Stimulated activated memory B cell treated with anti-CD40 and anti-IgM and Interleukin-4, amounts not matched to agents 10 μg/mL and 1 μg/mL and 100 μg/mL, for 72 hours (primary cell): ENCODE measurements at regions not wholly inside any gene's neighbourhood (a gene's known extent, or its start where the extent isn't known, plus 50 kb on each side); places are given as distances from the start of the nearest gene placed in this dataset.

Experiments used
- ATAC-seq: fragments of 150-1000 bp; cut with Tn5 transposase; 2 replicates; pipeline ENCODE4 v1.10.0; 2021
- H3K27ac Mint-ChIP-seq: one replicate; pipeline ENCODE4 v1.8.0; 2022; ENCODE audit warnings: mild to moderate bottlenecking, mixed read lengths
- H3K27me3 Mint-ChIP-seq: one replicate; pipeline ENCODE4 v1.8.0; 2022; ENCODE audit warnings: mixed read lengths
- H3K36me3 Mint-ChIP-seq: one replicate; pipeline ENCODE4 v1.8.0; 2022; ENCODE audit warnings: mixed read lengths
- H3K4me1 Mint-ChIP-seq: one replicate; pipeline ENCODE4 v1.8.0; 2022; ENCODE audit warnings: mixed read lengths
- H3K4me3 Mint-ChIP-seq: one replicate; pipeline ENCODE4 v1.8.0; 2022; ENCODE audit warnings: mild to moderate bottlenecking, moderate library complexity, mixed read lengths
- H3K9me3 Mint-ChIP-seq: one replicate; pipeline ENCODE4 v1.8.0; 2022; ENCODE audit warnings: mixed read lengths

DNA sequence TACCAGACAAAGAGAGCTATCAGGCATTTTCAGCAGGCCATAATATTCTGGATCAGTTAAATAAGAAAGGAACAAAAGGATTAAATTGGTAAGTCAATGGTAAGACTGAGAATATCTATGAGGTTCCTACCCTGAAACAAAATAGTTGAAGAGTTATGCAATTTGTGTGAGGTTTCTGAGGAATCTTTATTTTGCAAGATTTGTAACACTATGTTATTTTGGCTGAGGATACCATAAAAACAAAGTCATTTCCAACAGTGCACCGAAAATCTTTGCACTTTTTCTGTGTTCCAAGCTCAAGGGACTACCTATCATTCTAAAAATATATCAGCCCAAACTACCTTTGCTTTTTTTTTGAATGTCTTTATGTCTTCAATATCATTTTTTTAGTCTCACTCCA, 383.3 kb upstream of the CITED2 start:
- no peak for ATAC-seq
- H3K36me3 Mint-ChIP-seq: no peaks in the 10 kb centered on the region
- H3K4me3 Mint-ChIP-seq: no peak overlapping the region
- no peak overlapping the region for H3K27ac Mint-ChIP-seq
- no peaks in the 10 kb centered on the region for H3K9me3 Mint-ChIP-seq
- no peaks in the 10 kb centered on the region for H3K4me1 Mint-ChIP-seq
- no peaks in the 10 kb centered on the region for H3K27me3 Mint-ChIP-seq

DNA sequence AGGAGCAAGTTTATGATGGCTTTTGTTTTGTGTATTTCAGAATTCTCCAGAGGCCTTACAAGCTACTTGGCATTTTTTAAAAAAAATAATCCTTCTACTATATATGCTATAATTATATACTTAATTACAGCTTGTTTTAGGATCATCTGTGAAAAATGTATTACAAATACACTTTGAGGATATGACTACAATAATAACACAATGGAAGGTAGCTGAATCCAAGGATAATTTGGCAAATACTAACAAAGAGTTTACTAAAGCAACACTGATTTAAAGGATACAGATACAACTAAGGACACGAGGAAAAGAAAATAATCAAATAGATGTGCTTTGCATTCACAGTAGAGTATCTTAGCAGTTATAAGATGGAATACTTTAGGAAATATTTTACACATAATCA, 381.9 kb upstream of the CITED2 start:
- Mint-ChIP-seq H3K9me3 (no peaks in the 10 kb centered on the region), H3K4me3 (no peak overlapping the region), H3K27me3 (no peaks in the 10 kb centered on the region), H3K36me3 (no peaks in the 10 kb centered on the region), H3K27ac (no peak overlapping the region), H3K4me1 (no peaks in the 10 kb centered on the region)
- ATAC-seq: no peak

DNA sequence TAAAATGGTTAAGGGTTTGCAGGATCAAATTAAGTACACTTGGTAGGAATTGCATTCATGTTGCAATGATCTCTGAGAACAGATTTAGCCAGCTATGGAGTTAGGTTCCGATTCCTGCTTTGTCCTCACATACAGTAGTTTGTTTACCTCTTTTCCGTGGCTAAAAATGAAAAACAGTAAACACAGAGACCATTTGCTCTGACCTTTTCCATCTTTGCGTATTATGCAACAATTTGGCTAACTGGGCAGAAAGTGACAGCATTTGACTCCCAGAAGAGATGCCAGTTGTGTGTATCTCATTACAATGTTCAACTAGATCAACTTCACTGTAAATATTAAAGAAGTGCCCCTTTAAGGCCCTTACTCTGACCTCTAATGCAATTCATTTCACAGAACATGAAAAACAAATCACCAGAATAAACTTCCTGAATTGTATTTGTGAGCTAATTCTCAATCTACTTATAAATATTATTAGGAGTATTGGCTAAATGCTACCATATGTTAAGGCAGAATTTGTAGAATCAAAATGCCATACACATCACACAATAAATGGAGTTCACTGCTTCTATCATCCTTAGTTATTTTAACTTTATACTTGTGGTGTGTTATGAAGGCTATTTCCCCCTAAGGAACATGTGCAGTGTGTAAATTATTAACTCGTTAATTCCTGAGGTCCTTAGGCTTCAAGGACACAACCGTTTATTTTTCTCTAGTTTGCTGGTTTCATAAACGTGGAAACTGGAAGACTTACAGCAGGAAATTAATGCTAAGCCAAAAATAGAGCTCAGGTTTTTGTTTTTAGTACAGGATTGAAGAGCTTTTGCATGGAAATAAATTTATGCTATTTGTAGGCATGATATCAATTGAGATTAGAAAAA, 380.7 kb upstream of the CITED2 start:
- H3K36me3 Mint-ChIP-seq: no peaks in the 10 kb centered on the region
- no peaks in the 10 kb centered on the region for H3K4me1 Mint-ChIP-seq
- no peak overlapping the region for H3K27ac Mint-ChIP-seq
- no peak for ATAC-seq
- H3K4me3 Mint-ChIP-seq: no peak overlapping the region
- H3K27me3 Mint-ChIP-seq: no peaks in the 10 kb centered on the region
- H3K9me3 Mint-ChIP-seq: no peaks in the 10 kb centered on the region

DNA sequence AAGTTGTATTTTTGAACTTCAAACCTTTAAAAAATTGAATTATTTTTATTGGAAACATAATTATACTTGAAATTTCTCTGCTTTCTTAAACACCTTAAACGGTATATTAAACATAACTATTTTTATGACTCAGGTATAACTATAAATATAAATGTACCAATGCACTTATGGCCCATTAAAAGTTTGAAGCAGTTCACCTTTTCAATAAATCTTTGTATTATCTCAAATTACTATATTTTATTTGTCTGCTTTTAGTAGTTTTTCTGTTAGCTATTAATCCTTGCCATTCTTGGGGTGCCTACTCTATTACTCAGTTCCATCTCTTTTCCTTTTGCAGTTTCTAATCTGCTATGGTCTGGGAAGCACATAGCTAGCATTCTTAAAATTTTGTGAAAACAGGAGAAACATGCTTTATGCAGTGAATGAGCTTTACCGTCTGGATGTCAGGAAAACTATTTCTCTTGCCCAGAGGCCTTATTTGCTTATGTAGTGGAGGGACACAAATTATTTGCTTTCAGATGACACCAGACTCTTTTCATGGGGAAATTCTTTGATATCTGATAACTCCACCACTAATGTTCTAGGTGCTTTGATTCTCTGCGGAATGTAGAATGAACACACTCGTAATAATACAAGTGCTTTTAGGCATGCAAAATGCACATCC, 378.9 kb upstream of the CITED2 start:
- Mint-ChIP-seq H3K4me1 (no peaks in the 10 kb centered on the region), H3K27ac (no peak overlapping the region), H3K9me3 (no peaks in the 10 kb centered on the region), H3K27me3 (no peaks in the 10 kb centered on the region), H3K36me3 (no peaks in the 10 kb centered on the region), H3K4me3 (no peak overlapping the region)
- ATAC-seq: no peak

DNA sequence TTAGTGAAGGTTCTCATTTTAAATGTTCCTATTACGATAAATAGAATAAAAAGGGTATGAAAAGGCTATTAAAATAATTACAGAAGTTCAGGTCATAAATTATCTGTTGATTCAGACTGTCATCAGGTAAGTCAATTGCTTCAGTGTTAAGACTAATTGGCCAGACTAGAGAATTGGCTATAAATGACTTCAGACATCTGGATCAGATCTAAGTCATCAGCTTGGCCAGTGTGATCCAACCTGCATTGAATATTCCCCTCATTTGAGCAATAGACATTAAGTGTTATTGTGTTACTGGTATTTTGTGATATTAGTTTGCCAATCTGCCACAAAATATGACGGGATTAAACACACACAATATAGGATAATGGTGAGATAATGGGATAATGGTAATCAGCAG, 377.6 kb upstream of the CITED2 start:
- ATAC-seq: no peak
- no peaks in the 10 kb centered on the region for H3K36me3 Mint-ChIP-seq
- H3K4me3 Mint-ChIP-seq: no peak overlapping the region
- no peaks in the 10 kb centered on the region for H3K27me3 Mint-ChIP-seq
- no peaks in the 10 kb centered on the region for H3K4me1 Mint-ChIP-seq
- no peaks in the 10 kb centered on the region for H3K9me3 Mint-ChIP-seq
- no peak overlapping the region for H3K27ac Mint-ChIP-seq

DNA sequence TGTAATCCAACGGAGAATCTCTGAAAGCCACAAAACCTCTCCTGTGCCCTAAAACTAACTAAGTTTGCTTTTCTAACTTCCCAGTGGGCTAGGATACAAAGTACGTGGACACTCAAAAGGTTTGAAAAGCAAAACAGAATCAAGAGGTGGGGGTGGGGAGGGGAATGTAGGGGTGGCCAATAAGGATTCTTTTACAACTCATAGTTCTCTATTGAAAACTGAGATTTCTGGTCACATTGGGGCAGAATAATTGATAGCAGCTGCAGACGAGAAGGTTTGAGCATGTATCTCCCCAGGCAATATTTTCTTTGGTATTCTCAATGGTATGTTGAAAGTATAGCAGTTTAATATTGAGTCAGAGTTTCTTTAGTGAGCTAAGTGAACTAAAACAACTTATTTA, 376.7 kb upstream of the CITED2 start:
- no peaks in the 10 kb centered on the region for H3K27me3 Mint-ChIP-seq
- no peaks in the 10 kb centered on the region for H3K4me1 Mint-ChIP-seq
- no peaks in the 10 kb centered on the region for H3K36me3 Mint-ChIP-seq
- H3K27ac Mint-ChIP-seq: no peak overlapping the region
- no peak overlapping the region for H3K4me3 Mint-ChIP-seq
- no peaks in the 10 kb centered on the region for H3K9me3 Mint-ChIP-seq
- no peak for ATAC-seq

DNA sequence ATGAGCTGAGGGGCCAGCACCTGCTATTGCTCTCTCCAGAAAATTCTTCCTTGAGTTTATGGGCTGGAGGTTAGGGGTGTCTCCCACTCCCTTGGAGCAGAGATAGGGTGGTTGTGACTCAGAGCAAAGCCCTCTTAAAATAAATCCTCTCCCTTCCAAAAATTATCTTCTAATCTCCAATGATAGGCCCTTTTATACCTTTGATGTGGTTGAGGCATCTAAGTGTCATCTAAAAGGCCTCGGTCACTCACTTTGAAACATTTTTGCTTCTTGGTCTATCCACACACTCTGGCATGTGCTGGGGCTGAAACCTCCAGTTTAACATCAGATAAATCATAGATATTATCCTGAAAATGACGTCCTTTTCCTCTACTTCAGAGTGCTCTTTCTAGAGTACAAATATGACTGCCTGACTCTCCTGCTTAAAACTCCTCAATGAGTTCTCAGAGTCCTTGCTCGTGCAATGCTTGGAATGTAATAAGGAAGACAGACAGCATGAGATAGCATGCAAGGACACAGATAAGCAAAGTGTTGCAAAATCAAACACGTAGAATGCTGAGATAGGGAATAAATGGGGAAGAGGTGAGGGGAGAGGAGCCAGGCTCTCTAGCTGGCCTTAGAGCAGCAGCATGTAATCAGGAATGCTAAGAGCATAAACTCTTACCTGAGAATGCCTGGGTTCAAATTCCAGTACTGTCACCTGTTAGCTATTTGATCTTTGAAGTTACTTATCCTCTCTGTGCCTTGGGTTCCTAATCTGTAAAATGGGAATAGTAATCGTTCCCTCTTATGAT, 374.1 kb upstream of the CITED2 start:
- no peaks in the 10 kb centered on the region for H3K36me3 Mint-ChIP-seq
- no peaks in the 10 kb centered on the region for H3K4me1 Mint-ChIP-seq

DNA sequence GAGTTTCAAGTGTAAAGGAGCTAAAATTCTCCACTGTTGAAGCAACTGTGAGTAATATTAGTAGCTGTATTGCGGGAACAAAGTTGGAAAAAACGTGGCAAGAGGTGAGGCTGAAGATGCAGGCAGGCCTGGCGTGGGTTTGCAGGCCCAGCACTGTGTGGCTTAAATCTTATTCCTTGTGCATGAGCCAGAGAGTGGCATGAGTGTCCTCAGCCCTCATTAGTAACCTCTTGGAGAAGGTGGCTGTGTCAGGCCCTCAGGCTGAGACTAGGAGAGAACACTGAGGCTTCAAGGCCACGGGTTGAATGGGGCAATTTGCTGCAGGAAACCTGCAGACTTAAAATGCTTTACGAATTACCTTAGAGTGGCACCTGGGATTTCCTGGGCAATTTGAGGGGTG, 372.7 kb upstream of the CITED2 start:
- H3K36me3 Mint-ChIP-seq: no peaks in the 10 kb centered on the region
- H3K27me3 Mint-ChIP-seq: peaks cover 6% of the 10 kb centered on the region
- no peaks in the 10 kb centered on the region for H3K9me3 Mint-ChIP-seq
- H3K4me3 Mint-ChIP-seq: no peak overlapping the region
- no peak for ATAC-seq
- H3K4me1 Mint-ChIP-seq: no peaks in the 10 kb centered on the region
- no peak overlapping the region for H3K27ac Mint-ChIP-seq

More for the DNA sequence above, 374.1 kb upstream of the CITED2 start:
- no peak overlapping the region for H3K4me3 Mint-ChIP-seq
- no peak for ATAC-seq
- H3K9me3 Mint-ChIP-seq: no peaks in the 10 kb centered on the region
- H3K27ac Mint-ChIP-seq: no peak overlapping the region
- no peaks in the 10 kb centered on the region for H3K27me3 Mint-ChIP-seq

DNA sequence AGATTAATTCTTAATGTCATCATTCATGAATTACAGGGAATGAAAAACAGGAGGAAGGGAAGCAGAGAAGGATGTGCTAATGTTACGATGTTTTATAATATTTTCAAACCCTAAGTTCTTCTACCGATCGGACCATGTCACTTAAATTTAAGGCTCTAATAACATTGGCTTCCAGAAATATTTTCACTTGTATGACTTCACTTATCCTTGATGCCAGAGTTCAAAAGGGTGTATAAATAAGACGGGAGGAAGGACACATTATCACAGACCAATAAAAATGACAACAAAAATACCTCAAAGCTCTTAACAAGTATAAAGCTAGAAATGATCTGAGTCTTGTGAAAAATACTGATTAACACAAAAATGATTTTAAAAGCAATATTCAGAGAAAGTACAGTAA, 370.4 kb upstream of the CITED2 start:
- no peaks in the 10 kb centered on the region for H3K9me3 Mint-ChIP-seq
- H3K27me3 Mint-ChIP-seq: peaks cover 9% of the 10 kb centered on the region
- H3K4me3 Mint-ChIP-seq: no peak overlapping the region
- ATAC-seq: no peak
- no peak overlapping the region for H3K27ac Mint-ChIP-seq
- no peaks in the 10 kb centered on the region for H3K36me3 Mint-ChIP-seq
- H3K4me1 Mint-ChIP-seq: no peaks in the 10 kb centered on the region

DNA sequence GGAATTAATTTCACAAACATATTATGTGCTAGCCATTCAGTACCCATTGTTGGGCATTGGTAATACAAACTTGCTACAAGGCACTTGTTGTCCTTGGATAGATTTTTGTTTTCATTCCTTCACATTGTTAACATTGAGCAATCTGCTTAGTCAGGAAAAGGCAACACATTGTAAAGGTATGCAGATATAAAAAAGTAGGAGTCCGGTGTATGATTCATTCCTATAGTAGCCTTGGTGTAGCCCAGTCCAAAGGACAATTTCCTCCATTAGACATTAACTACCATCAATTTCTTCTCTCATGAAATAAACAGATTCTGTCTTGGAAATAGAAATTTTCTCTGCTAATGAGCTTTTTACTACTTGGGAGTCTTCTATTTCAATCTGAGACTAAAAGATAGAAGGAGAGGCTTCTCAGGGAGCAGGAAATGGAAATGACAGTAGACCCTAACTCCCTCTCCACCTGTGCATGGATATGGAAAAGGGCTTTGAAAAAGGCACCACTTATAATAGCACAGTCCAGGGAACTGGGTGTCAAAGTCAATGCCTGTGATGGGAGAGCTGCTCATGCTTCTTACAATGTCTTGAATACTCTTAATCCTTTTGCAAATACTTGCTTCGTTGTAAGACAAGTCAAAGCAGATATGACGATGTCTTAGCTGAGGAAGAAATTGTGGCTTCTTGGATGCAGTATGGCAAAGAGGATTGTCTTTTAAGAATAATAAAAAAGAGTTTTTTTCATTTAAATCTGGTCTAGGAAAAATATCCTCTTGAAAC, 369.4 kb upstream of the CITED2 start:
- ATAC-seq: no peak
- no peaks in the 10 kb centered on the region for H3K9me3 Mint-ChIP-seq
- H3K27ac Mint-ChIP-seq: no peak overlapping the region
- H3K27me3 Mint-ChIP-seq: peaks cover 9% of the 10 kb centered on the region
- no peaks in the 10 kb centered on the region for H3K4me1 Mint-ChIP-seq
- no peak overlapping the region for H3K4me3 Mint-ChIP-seq
- H3K36me3 Mint-ChIP-seq: no peaks in the 10 kb centered on the region

DNA sequence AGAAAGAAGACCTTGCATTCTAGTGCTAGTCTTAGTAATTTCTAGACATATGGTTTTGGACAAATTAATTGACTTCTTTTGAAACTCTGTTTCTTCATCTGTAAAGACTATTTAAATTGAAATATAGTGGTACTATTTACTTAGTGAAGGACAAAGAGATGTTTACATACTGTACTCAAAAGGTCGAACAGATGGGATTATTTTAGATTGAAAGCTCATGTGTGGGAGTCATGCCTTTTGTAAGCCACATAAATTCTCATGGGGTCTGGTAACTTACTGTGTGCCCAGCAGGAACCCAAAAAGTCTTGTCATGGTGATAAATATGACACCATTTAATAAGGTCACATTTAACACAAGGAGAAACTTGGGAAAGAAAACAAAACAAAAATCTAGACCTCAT, 368.2 kb upstream of the CITED2 start:
- no peak overlapping the region for H3K4me3 Mint-ChIP-seq
- no peak for ATAC-seq

DNA sequence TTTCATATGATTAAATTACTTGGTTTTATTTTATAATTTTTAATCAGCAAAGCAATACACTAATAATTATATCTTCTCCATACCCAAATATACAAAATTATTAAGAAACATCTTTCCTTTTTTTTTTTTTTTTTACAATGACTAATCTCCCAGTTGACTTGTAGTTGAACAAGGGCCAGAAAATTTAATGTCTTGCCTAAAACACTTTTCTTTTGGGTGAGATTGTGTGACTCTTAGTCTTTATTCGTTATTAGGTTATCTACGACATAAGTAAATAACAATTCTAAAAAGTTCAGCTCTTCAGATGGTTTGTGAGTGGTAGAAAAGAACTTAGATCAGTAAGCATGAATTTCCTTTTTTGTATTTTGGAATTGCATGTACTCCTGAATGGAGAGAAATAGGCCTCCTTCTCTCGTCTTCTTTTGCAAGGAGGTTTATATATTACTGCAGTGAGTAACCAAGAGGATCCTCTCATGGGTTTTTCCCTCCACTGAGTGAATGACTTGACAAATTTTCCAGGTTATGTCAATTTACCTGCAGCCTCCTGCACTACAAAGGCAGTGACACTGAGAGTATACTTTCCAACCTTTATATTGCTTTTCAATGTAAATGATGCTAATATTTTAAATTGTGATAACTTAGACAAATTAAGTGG, 364.5 kb upstream of the CITED2 start:
- H3K27me3 Mint-ChIP-seq: peaks cover 17% of the 10 kb centered on the region
- ATAC-seq: no peak
- no peak overlapping the region for H3K27ac Mint-ChIP-seq
- no peaks in the 10 kb centered on the region for H3K36me3 Mint-ChIP-seq
- H3K9me3 Mint-ChIP-seq: no peaks in the 10 kb centered on the region
- no peak overlapping the region for H3K4me3 Mint-ChIP-seq
- H3K4me1 Mint-ChIP-seq: no peaks in the 10 kb centered on the region

More for the DNA sequence above, 368.2 kb upstream of the CITED2 start:
- peaks cover 9% of the 10 kb centered on the region for H3K27me3 Mint-ChIP-seq
- no peaks in the 10 kb centered on the region for H3K36me3 Mint-ChIP-seq
- H3K4me1 Mint-ChIP-seq: no peaks in the 10 kb centered on the region
- no peak overlapping the region for H3K27ac Mint-ChIP-seq
- no peaks in the 10 kb centered on the region for H3K9me3 Mint-ChIP-seq

DNA sequence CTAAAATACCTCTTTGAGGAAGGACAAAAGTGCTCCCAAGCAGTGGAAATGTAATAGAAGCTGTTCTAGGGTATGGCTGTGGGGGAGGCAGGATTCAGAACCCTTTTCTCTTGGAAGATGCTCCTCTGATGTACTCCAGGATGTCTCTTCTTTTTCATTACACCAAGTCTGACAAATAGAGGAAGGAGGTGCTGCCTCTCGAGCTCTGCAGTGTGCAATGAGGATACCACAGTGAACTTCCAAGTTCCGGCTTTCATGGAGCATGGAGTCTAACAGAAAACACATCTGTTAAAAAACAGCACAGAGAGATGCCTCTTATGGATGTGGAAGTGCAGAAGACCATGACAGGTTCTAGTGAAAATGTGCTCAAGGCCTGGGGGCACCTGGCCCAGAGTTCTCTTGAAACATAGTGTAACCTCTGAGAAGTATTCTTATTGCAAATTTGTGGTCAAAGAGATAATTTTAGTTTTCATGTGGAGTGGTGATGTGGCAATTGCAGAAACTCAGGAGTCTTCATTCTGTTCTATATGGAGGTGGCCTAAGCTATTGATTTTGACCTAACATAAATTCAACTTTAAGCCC, 362.0 kb upstream of the CITED2 start:
- Mint-ChIP-seq H3K9me3 (no peaks in the 10 kb centered on the region), H3K36me3 (no peaks in the 10 kb centered on the region), H3K4me1 (peaks cover 8% of the 10 kb centered on the region), H3K4me3 (no peak overlapping the region), H3K27me3 (peaks cover 19% of the 10 kb centered on the region), H3K27ac (no peak overlapping the region)
- ATAC-seq: peak; percentile 80

DNA sequence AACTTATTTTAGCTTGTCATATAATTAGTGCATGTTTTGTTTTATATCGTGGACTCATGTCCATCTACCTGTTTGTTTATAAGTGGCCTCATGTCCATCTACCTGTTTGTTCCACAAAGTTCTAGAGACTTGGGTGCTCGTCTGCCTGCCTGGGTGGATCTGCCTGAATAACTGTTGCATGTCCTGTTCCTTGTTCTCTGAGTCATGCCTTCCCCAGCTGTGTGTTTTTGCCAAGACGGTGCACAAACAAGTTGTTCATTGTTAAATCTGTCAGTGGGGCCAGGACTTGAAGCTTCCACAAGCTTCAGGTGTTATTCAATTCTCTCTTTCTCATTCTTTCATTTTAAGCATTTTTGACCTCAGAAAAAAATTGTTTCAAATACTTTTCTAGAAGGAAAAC, 358.0 kb upstream of the CITED2 start:
- H3K4me1 Mint-ChIP-seq: peaks cover 13% of the 10 kb centered on the region
- H3K27me3 Mint-ChIP-seq: peaks cover 19% of the 10 kb centered on the region
- H3K36me3 Mint-ChIP-seq: no peaks in the 10 kb centered on the region
- ATAC-seq: no peak
- no peak overlapping the region for H3K4me3 Mint-ChIP-seq
- no peaks in the 10 kb centered on the region for H3K9me3 Mint-ChIP-seq
- no peak overlapping the region for H3K27ac Mint-ChIP-seq
